Keratinocyte (primary cell): ENCODE measurements at regions not wholly inside any gene's neighbourhood (a gene's known extent, or its start where the extent isn't known, plus 50 kb on each side); places are given as distances from the start of the nearest gene placed in this dataset.

Experiments used
- EZH2 ChIP-seq: IDR thresholded peaks from one replicate; pipeline ENCODE4 v1.6.1; 2012; ENCODE audit warnings: inconsistent platforms, mild to moderate bottlenecking, low read length, moderate library complexity
- TF ChIP-seq, protein P1 (sequence below), 3 experiments: IDR thresholded peaks in 1 of 3; conservative IDR thresholded peaks in 1 of 3; optimal IDR thresholded peaks in 1 of 3; 2 replicates in 2 of 3; 3 replicates in 1 of 3; pipeline versions ENCODE3 to v1.5.1; 2011; ENCODE audit warnings: low read length in 3 of 3, mild to moderate bottlenecking in 3 of 3, moderate library complexity in 2 of 3, control low read depth in 1 of 3, inconsistent platforms in 1 of 3; ENCODE audit not compliant: insufficient read depth in 2 of 3; ENCODE audit errors: extremely low read depth in 1 of 3

- TF ChIP-seq, protein P1, sequence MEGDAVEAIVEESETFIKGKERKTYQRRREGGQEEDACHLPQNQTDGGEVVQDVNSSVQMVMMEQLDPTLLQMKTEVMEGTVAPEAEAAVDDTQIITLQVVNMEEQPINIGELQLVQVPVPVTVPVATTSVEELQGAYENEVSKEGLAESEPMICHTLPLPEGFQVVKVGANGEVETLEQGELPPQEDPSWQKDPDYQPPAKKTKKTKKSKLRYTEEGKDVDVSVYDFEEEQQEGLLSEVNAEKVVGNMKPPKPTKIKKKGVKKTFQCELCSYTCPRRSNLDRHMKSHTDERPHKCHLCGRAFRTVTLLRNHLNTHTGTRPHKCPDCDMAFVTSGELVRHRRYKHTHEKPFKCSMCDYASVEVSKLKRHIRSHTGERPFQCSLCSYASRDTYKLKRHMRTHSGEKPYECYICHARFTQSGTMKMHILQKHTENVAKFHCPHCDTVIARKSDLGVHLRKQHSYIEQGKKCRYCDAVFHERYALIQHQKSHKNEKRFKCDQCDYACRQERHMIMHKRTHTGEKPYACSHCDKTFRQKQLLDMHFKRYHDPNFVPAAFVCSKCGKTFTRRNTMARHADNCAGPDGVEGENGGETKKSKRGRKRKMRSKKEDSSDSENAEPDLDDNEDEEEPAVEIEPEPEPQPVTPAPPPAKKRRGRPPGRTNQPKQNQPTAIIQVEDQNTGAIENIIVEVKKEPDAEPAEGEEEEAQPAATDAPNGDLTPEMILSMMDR (optimal IDR thresholded peaks at IDR 0.05 in 1 of 3, IDR thresholded peaks at IDR 0.05 in 1 of 3, conservative IDR thresholded peaks at IDR 0.05 in 1 of 3; ENCODE audit: extremely low read depth in 1 of 3, insufficient read depth in 2 of 3, low read length in 3 of 3) = no peak
- no peak for TF ChIP-seq EZH2
Measured at GRCh38 chr18:66761166-66761565, 157.3 kb upstream of the CDH19 start.
